ENCODE measurements at regions not wholly inside any gene's neighbourhood (a gene's known extent, or its start where the extent isn't known, plus 50 kb on each side); places are given as distances from the start of the nearest gene placed in this dataset.

DNA sequence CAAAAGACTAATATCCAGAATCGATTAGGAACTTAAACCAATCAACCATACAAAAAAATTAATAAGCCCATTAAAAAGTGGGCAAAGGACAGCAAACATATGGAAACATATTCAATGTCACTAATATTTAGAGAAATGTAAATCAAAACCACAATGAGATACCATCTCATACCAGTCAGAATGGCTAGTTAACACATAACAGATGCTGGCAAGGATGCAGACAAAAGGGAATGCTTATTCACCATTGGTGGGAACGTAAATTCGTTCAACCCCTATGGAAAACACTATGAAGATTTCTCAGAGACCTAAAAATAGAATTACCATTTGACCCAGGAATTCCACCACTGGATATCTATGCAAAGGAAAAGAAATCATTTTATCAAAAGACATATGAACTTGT, 468.2 kb upstream of the ST6GAL2 start:
- no peak overlapping the region; a peak in 1 of 4 replicates for H3K27ac ChIP-seq (ENCODE audit: low read depth in 2 of 2, low read length in 1 of 2)
- TF ChIP-seq EP300 (IDR thresholded peaks at IDR 0.05; ENCODE audit: borderline replicate concordance in 1 of 2, low read depth in 1 of 2, low read length in 1 of 2) (peak in 1 of 2 experiments; percentile 62; a peak in 2 of 4 replicates), TEAD4 (IDR thresholded peaks at IDR 0.05; ENCODE audit: borderline replicate concordance, insufficient read depth) (no peak), GATA2 (CRISPR knock-in tag; IDR thresholded peaks at IDR 0.05) (peak; percentile 53; the same call in 1 of the 2 replicates)
- H3K4me3 ChIP-seq (ENCODE audit: low read depth in 2 of 2, low read length in 1 of 2) = no peak overlapping the region
- no peaks in the 10 kb centered on the region for H4K20me1 ChIP-seq (ENCODE audit: insufficient read depth)
- H3K9me2 ChIP-seq = no peaks in the 10 kb centered on the region
- WGBS (ENCODE audit: low lambda C conversion rate) = 14% methylated on average over 3 of the region's 3 CpGs
- no peaks in the 10 kb centered on the region for H3F3A ChIP-seq (replicated peaks; ENCODE audit: insufficient read depth)
- no peaks in the 10 kb centered on the region for H3K4me1 ChIP-seq (ENCODE audit: control insufficient read depth in 1 of 2, insufficient read depth in 2 of 2, low read depth in 1 of 2, low read length in 1 of 2)
- no peak overlapping the region for H2AFZ ChIP-seq (ENCODE audit: low read depth)
- no peaks in the 10 kb centered on the region for H3K9me3 ChIP-seq
- CTCF ChIA-PET = no interaction called here
- no peak overlapping the region for H3K4me2 ChIP-seq
- no peaks in the 10 kb centered on the region for H3K36me3 ChIP-seq (replicated peaks in 1 of 2; ENCODE audit: control insufficient read depth in 1 of 2, insufficient read depth in 2 of 2, low read length in 1 of 2)
- H3K9ac ChIP-seq = no peak overlapping the region
- H3K27me3 ChIP-seq (ENCODE audit: insufficient read depth) = no peaks in the 10 kb centered on the region
- H3K79me2 ChIP-seq (ENCODE audit: insufficient read depth) = no peaks in the 10 kb centered on the region
- POLR2A ChIA-PET = no interaction called here
- peak; percentile 5 for DNase-seq

DNA sequence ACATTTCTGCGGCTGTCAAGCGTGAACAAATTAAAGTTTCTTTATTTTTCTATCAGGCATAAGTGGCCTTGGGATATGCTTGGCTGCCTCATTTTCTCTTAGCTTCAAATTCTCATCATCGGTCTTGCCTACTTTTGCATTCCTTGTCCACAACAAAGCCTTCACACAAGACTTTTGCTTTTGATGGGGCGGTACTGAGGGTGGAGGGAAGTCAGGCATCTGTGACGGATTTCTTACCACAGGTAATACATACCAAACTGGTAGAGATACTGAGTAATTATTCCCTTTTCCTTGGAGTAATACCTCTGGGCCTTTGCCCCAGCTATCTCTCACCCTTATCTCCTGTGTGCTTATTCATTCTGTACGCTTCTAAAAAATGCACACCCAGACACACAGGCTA, 468.3 kb upstream of the RGPD4 start:
- DNase-seq = no peak
- Histone ChIP-seq H3K4me2 (no peak overlapping the region), H4K20me1 (ENCODE audit: insufficient read depth) (no peaks in the 10 kb centered on the region), H3F3A (replicated peaks; ENCODE audit: insufficient read depth) (no peaks in the 10 kb centered on the region), H2AFZ (ENCODE audit: low read depth) (no peak overlapping the region), H3K4me1 (ENCODE audit: control insufficient read depth in 1 of 2, insufficient read depth in 2 of 2, low read depth in 1 of 2, low read length in 1 of 2) (no peaks in the 10 kb centered on the region), H3K27me3 (ENCODE audit: insufficient read depth) (no peaks in the 10 kb centered on the region), H3K9ac (no peak overlapping the region), H3K27ac (ENCODE audit: low read depth in 2 of 2, low read length in 1 of 2) (no peak overlapping the region), H3K36me3 (replicated peaks in 1 of 2; ENCODE audit: control insufficient read depth in 1 of 2, insufficient read depth in 2 of 2, low read length in 1 of 2) (no peaks in the 10 kb centered on the region), H3K4me3 (ENCODE audit: low read depth in 2 of 2, low read length in 1 of 2) (no peak overlapping the region), H3K9me3 (no peaks in the 10 kb centered on the region), H3K9me2 (no peaks in the 10 kb centered on the region), H3K79me2 (ENCODE audit: insufficient read depth) (no peaks in the 10 kb centered on the region)
- WGBS (ENCODE audit: low lambda C conversion rate) = 75% methylated on average over 6 of the region's 6 CpGs
- POLR2A ChIA-PET = no interaction called here
- TF ChIP-seq FOXJ3 (CRISPR knock-in tag; IDR thresholded peaks at IDR 0.05) = no peak
- TF ChIP-seq YY1 (IDR thresholded peaks at IDR 0.05; ENCODE audit: low read depth) = no peak
- TF ChIP-seq, protein P1, sequence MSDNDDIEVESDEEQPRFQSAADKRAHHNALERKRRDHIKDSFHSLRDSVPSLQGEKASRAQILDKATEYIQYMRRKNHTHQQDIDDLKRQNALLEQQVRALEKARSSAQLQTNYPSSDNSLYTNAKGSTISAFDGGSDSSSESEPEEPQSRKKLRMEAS (IDR thresholded peaks at IDR 0.05; ENCODE audit: low read depth) = no peak
- CTCF ChIA-PET = no interaction called here

DNA sequence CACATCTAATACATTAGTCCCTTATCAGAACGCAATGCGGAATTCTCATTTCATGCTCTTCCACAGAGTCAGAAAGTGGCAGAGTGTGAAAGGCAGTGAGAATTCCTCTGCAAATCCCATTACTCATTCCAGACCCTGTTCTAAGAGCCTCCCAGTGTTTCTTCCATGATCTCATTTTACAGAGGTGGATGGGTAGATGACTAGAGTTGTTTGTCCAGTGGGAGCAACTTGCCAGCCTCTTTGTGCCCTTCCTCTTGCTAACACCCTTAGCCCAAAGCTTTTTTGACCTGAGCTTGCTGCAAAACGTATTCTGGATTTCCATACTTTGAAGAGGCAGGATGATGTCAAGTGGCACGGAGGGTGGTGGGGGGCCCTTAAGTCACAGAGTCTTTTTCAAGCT, 467.7 kb upstream of the RGPD4 start:
- H3K9ac ChIP-seq = no peak overlapping the region
- no peaks in the 10 kb centered on the region for H3K79me2 ChIP-seq (ENCODE audit: insufficient read depth)
- H2AFZ ChIP-seq (ENCODE audit: low read depth) = no peak overlapping the region
- no peaks in the 10 kb centered on the region for H3K36me3 ChIP-seq (replicated peaks in 1 of 2; ENCODE audit: control insufficient read depth in 1 of 2, insufficient read depth in 2 of 2, low read length in 1 of 2)
- TF ChIP-seq SMC3 (IDR thresholded peaks at IDR 0.05; ENCODE audit: low read depth, low read length) (no peak), TCF12 (IDR thresholded peaks at IDR 0.05) (no peak), RFX5 (IDR thresholded peaks at IDR 0.05; ENCODE audit: low read length) (no peak), MXI1 (IDR thresholded peaks at IDR 0.05; ENCODE audit: low read depth, low read length) (no peak), RXRA (IDR thresholded peaks at IDR 0.05; ENCODE audit: borderline replicate concordance, low read depth) (no peak), NFIC (IDR thresholded peaks at IDR 0.05; ENCODE audit: borderline replicate concordance) (no peak), NRF1 (IDR thresholded peaks at IDR 0.05; ENCODE audit: low read depth, low read length) (no peak), JUND (IDR thresholded peaks at IDR 0.05) (no peak), EP300 (IDR thresholded peaks at IDR 0.05; ENCODE audit: borderline replicate concordance in 1 of 2, low read depth in 1 of 2, low read length in 1 of 2) (no peak), POLR2AphosphoS5 (IDR thresholded peaks at IDR 0.05; ENCODE audit: low read depth, low read length) (no peak), SIN3A (IDR thresholded peaks at IDR 0.05; ENCODE audit: borderline replicate concordance, low read depth, low read length) (no peak), YY1 (IDR thresholded peaks at IDR 0.05; ENCODE audit: low read depth) (no peak), EZH2phosphoT487 (IDR thresholded peaks at IDR 0.05; ENCODE audit: borderline replicate concordance, low read depth) (no peak), GATA2 (CRISPR knock-in tag; IDR thresholded peaks at IDR 0.05) (no peak), GABPA (IDR thresholded peaks at IDR 0.05; ENCODE audit: low read depth) (no peak)
- TF ChIP-seq, protein P2, sequence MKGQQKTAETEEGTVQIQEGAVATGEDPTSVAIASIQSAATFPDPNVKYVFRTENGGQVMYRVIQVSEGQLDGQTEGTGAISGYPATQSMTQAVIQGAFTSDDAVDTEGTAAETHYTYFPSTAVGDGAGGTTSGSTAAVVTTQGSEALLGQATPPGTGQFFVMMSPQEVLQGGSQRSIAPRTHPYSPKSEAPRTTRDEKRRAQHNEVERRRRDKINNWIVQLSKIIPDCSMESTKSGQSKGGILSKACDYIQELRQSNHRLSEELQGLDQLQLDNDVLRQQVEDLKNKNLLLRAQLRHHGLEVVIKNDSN (IDR thresholded peaks at IDR 0.05; ENCODE audit: borderline replicate concordance, low read depth) = no peak
- TF ChIP-seq, protein P3, sequence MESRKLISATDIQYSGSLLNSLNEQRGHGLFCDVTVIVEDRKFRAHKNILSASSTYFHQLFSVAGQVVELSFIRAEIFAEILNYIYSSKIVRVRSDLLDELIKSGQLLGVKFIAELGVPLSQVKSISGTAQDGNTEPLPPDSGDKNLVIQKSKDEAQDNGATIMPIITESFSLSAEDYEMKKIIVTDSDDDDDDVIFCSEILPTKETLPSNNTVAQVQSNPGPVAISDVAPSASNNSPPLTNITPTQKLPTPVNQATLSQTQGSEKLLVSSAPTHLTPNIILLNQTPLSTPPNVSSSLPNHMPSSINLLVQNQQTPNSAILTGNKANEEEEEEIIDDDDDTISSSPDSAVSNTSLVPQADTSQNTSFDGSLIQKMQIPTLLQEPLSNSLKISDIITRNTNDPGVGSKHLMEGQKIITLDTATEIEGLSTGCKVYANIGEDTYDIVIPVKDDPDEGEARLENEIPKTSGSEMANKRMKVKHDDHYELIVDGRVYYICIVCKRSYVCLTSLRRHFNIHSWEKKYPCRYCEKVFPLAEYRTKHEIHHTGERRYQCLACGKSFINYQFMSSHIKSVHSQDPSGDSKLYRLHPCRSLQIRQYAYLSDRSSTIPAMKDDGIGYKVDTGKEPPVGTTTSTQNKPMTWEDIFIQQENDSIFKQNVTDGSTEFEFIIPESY (IDR thresholded peaks at IDR 0.05; ENCODE audit: borderline replicate concordance, low read depth) = no peak
- no peaks in the 10 kb centered on the region for H3F3A ChIP-seq (replicated peaks; ENCODE audit: insufficient read depth)
- CTCF ChIA-PET = no interaction called here
- WGBS (ENCODE audit: low lambda C conversion rate) = 56% methylated on average over 4 of the region's 4 CpGs
- H3K4me3 ChIP-seq (ENCODE audit: low read depth in 2 of 2, low read length in 1 of 2) = no peak overlapping the region
- no peak overlapping the region for H3K27ac ChIP-seq (ENCODE audit: low read depth in 2 of 2, low read length in 1 of 2)
- no peaks in the 10 kb centered on the region for H3K9me2 ChIP-seq
- DNase-seq = no peak
- H3K4me1 ChIP-seq (ENCODE audit: control insufficient read depth in 1 of 2, insufficient read depth in 2 of 2, low read depth in 1 of 2, low read length in 1 of 2) = no peaks in the 10 kb centered on the region
- H3K4me2 ChIP-seq = no peak overlapping the region
- H4K20me1 ChIP-seq (ENCODE audit: insufficient read depth) = no peaks in the 10 kb centered on the region
- POLR2A ChIA-PET = no interaction called here
- H3K27me3 ChIP-seq (ENCODE audit: insufficient read depth) = no peaks in the 10 kb centered on the region
- no peaks in the 10 kb centered on the region for H3K9me3 ChIP-seq

Data from SK-N-SH (cell line).